ENCODE measurements at regions not wholly inside any gene's neighbourhood (a gene's known extent, or its start where the extent isn't known, plus 50 kb on each side); places are given as distances from the start of the nearest gene placed in this dataset.
"Not testable (repeated sequence)": the region's sequence is repeated elsewhere in the genome, so short reads cannot be mapped to it uniquely, and the experiment has no call there.

- no peak for DNase-seq (ENCODE audit: extremely low read depth in 1 of 2, low read depth in 1 of 2)
Observed at GRCh38 chr4:66955784-66956183, 589.5 kb downstream of the CENPC start.

- no peak for DNase-seq (ENCODE audit: extremely low read depth in 1 of 2, low read depth in 1 of 2)
Observed at GRCh38 chr4:66949419-66949818, 595.9 kb downstream of the CENPC start.

- no peak for DNase-seq (ENCODE audit: extremely low read depth in 1 of 2, low read depth in 1 of 2)
Observed at GRCh38 chr4:66946761-66947160, 598.5 kb downstream of the CENPC start.

- no peak for DNase-seq (ENCODE audit: extremely low read depth in 1 of 2, low read depth in 1 of 2)
Observed at GRCh38 chr4:66943112-66943511, 602.2 kb downstream of the CENPC start.

- not testable (repeated sequence) for DNase-seq (ENCODE audit: extremely low read depth in 1 of 2, low read depth in 1 of 2)
Observed at GRCh38 chr4:66931981-66932380, 613.3 kb downstream of the CENPC start.

GRCh38 chr4:66930206-66930605 lies 615.1 kb downstream of the CENPC start:
- DNase-seq (ENCODE audit: extremely low read depth in 1 of 2, low read depth in 1 of 2), result no peak

GRCh38 chr4:66929748-66930147 lies 615.6 kb downstream of the CENPC start:
- DNase-seq (ENCODE audit: extremely low read depth in 1 of 2, low read depth in 1 of 2), result no peak

- DNase-seq (ENCODE audit: extremely low read depth in 1 of 2, low read depth in 1 of 2), result not testable (repeated sequence)
Observed at GRCh38 chr4:66928881-66929280, 616.4 kb downstream of the CENPC start.

GRCh38 chr4:66927937-66928336 lies 617.4 kb downstream of the CENPC start:
- no peak for DNase-seq (ENCODE audit: extremely low read depth in 1 of 2, low read depth in 1 of 2)

GRCh38 chr4:66926687-66927086 lies 618.6 kb downstream of the CENPC start:
- no peak for DNase-seq (ENCODE audit: extremely low read depth in 1 of 2, low read depth in 1 of 2)

- DNase-seq (ENCODE audit: extremely low read depth in 1 of 2, low read depth in 1 of 2), result no peak
Observed at GRCh38 chr4:66923081-66923865, 622.0 kb downstream of the CENPC start.

- no peak for DNase-seq (ENCODE audit: extremely low read depth in 1 of 2, low read depth in 1 of 2)
Observed at GRCh38 chr4:66921433-66921832, 623.9 kb downstream of the CENPC start.

GRCh38 chr4:66920514-66920913 lies 624.8 kb downstream of the CENPC start:
- no peak for DNase-seq (ENCODE audit: extremely low read depth in 1 of 2, low read depth in 1 of 2)

GRCh38 chr4:66911880-66912279 lies 633.4 kb downstream of the CENPC start:
- no peak for DNase-seq (ENCODE audit: extremely low read depth in 1 of 2, low read depth in 1 of 2)

GRCh38 chr4:66906314-66906713 lies 639.0 kb downstream of the CENPC start:
- no peak for DNase-seq (ENCODE audit: extremely low read depth in 1 of 2, low read depth in 1 of 2)

- DNase-seq (ENCODE audit: extremely low read depth in 1 of 2, low read depth in 1 of 2), result no peak
Observed at GRCh38 chr4:66899422-66900065, 645.8 kb downstream of the CENPC start.

- no peak for DNase-seq (ENCODE audit: extremely low read depth in 1 of 2, low read depth in 1 of 2)
Observed at GRCh38 chr4:66893807-66894206, 651.5 kb downstream of the CENPC start.

GRCh38 chr4:66887061-66887460 lies 658.2 kb downstream of the CENPC start:
- DNase-seq (ENCODE audit: extremely low read depth in 1 of 2, low read depth in 1 of 2), result no peak

- no peak for DNase-seq (ENCODE audit: extremely low read depth in 1 of 2, low read depth in 1 of 2)
Observed at GRCh38 chr4:66885501-66886165, 659.7 kb downstream of the CENPC start.

GRCh38 chr4:66876946-66877345 lies 668.4 kb downstream of the CENPC start:
- no peak for DNase-seq (ENCODE audit: extremely low read depth in 1 of 2, low read depth in 1 of 2)

GRCh38 chr4:66872661-66873060 lies 672.6 kb downstream of the CENPC start:
- no peak for DNase-seq (ENCODE audit: extremely low read depth in 1 of 2, low read depth in 1 of 2)

- DNase-seq (ENCODE audit: extremely low read depth in 1 of 2, low read depth in 1 of 2), result no peak
Observed at GRCh38 chr4:66863481-66863880, 681.8 kb downstream of the CENPC start.

All from activated CD8-positive, alpha-beta memory T cell treated with anti-CD3 and anti-CD28 coated beads for 1 hour (primary cell).